ENCODE measurements at regions not wholly inside any gene's neighbourhood (a gene's known extent, or its start where the extent isn't known, plus 50 kb on each side); places are given as distances from the start of the nearest gene placed in this dataset.

DNA sequence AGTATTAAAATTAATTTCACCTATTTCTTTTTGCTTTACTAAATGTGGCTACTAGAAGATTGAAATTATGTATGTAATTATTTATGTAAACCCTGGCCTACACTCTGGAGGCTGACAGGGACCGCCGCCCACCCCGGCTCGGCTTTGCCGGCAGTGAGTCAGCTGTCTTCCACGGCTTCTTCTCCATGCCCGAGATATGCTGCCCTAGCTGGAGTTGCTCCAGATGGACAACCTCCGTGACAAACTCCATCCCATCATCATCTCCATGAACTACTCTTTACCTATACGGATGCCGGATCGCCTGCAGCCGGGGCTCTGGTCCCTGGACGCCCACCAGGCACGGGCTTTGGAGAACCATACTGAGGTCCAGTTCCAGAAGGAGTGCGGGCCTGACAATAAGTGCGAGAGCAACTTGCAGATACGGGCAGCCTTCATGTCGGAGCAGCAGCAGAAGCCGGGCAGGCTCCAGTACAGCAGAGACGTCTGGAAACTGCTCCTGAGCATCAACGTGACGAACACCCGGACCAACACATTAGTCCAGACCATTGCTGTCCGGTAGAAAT lies 86.9 kb upstream of the NID2 start:
- H3K4me2 ChIP-seq (ENCODE audit: low read length): no peak overlapping the region
- no peak overlapping the region for H3K9ac ChIP-seq
- no peaks in the 10 kb centered on the region for H3K9me3 ChIP-seq (ENCODE audit: control insufficient read depth, low read length)
- H3K27ac ChIP-seq: no peak overlapping the region
- no peak overlapping the region for H3K4me3 ChIP-seq (ENCODE audit: low read depth, low read length)
- no peaks in the 10 kb centered on the region for H3K27me3 ChIP-seq (ENCODE audit: control insufficient read depth, insufficient read depth, low read length)
- H3K36me3 ChIP-seq (ENCODE audit: control insufficient read depth, insufficient read depth, low read length): no peaks in the 10 kb centered on the region
- H3K4me1 ChIP-seq: no peaks in the 10 kb centered on the region
- no peaks in the 10 kb centered on the region for H3K79me2 ChIP-seq
- no peak overlapping the region for H2AFZ ChIP-seq
- TF ChIP-seq, protein P1, sequence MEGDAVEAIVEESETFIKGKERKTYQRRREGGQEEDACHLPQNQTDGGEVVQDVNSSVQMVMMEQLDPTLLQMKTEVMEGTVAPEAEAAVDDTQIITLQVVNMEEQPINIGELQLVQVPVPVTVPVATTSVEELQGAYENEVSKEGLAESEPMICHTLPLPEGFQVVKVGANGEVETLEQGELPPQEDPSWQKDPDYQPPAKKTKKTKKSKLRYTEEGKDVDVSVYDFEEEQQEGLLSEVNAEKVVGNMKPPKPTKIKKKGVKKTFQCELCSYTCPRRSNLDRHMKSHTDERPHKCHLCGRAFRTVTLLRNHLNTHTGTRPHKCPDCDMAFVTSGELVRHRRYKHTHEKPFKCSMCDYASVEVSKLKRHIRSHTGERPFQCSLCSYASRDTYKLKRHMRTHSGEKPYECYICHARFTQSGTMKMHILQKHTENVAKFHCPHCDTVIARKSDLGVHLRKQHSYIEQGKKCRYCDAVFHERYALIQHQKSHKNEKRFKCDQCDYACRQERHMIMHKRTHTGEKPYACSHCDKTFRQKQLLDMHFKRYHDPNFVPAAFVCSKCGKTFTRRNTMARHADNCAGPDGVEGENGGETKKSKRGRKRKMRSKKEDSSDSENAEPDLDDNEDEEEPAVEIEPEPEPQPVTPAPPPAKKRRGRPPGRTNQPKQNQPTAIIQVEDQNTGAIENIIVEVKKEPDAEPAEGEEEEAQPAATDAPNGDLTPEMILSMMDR (IDR thresholded peaks at IDR 0.05): no peak

DNA sequence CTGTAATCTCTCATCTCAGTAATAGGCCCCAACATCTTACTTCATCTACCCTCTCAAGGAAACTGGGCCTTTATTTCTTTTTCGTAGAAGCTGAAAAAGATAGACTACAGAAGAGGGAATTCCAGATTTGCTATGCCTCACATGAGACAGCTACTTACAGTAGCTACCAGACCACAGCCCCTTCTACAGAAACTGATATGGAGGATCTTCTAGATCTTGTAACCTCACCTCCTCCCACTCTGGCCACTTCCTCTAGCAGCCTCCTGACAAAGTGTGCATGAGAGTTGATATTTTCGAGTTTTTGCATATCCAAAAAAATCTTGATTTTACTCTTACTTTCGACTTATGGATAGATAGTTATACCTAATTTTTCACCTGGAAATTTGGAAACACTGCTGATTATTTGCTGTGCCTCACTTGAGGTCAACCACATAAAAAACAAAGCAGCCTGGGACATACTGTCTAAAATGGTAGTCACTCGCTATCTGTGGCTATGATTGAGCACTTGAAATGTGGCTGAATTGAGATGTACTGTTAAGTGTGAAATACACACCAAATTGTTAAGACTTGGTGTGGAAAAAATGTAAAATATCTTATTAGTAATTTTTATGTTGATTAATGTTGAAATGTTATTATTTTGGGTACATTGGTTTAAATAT lies 86.3 kb upstream of the NID2 start:
- no peak overlapping the region for H2AFZ ChIP-seq
- no peaks in the 10 kb centered on the region for H3K4me1 ChIP-seq
- no peaks in the 10 kb centered on the region for H3K36me3 ChIP-seq (ENCODE audit: control insufficient read depth, insufficient read depth, low read length)
- H3K79me2 ChIP-seq: no peaks in the 10 kb centered on the region
- H3K4me3 ChIP-seq (ENCODE audit: low read depth, low read length): no peak overlapping the region
- TF ChIP-seq, protein P1 (IDR thresholded peaks at IDR 0.05): no peak
- H3K27me3 ChIP-seq (ENCODE audit: control insufficient read depth, insufficient read depth, low read length): no peaks in the 10 kb centered on the region
- H3K4me2 ChIP-seq (ENCODE audit: low read length): no peak overlapping the region
- no peaks in the 10 kb centered on the region for H3K9me3 ChIP-seq (ENCODE audit: control insufficient read depth, low read length)
- H3K9ac ChIP-seq: no peak overlapping the region
- H3K27ac ChIP-seq: no peak overlapping the region

GRCh38 chr14:52153939-52154338 lies 85.1 kb upstream of the NID2 start:
- no peak overlapping the region for H3K9ac ChIP-seq
- H3K36me3 ChIP-seq (ENCODE audit: control insufficient read depth, insufficient read depth, low read length): no peaks in the 10 kb centered on the region
- no peaks in the 10 kb centered on the region for H3K4me1 ChIP-seq
- H3K79me2 ChIP-seq: no peaks in the 10 kb centered on the region
- no peak overlapping the region for H3K4me3 ChIP-seq (ENCODE audit: low read depth, low read length)
- H3K27me3 ChIP-seq (ENCODE audit: control insufficient read depth, insufficient read depth, low read length): no peaks in the 10 kb centered on the region
- TF ChIP-seq, protein P1 (IDR thresholded peaks at IDR 0.05): no peak
- no peak overlapping the region for H3K27ac ChIP-seq
- H3K4me2 ChIP-seq (ENCODE audit: low read length): no peak overlapping the region
- no peak overlapping the region for H2AFZ ChIP-seq
- no peaks in the 10 kb centered on the region for H3K9me3 ChIP-seq (ENCODE audit: control insufficient read depth, low read length)

DNA sequence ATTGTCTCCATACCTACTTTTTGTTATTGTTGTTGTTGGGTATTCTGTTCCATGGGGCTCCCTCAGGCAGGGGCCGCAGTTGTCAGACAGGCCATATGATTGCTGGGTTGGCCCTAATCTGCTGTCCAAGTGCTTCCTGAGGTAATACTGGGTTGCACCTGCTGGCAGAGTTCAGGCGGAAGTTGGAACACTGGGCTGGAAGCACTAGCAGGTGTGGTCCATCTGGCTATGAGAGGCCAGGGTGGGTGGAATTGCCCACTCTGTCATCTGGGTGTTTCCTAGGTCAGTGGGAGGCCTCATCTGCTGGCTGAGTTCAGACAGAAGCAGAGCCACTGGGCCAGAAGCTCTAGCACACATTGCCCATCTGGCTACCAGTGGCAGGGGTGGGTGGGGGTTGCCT lies 81.3 kb upstream of the NID2 start:
- TF ChIP-seq, protein P1 (IDR thresholded peaks at IDR 0.05): no peak
- no peak overlapping the region for H3K4me3 ChIP-seq (ENCODE audit: low read depth, low read length)
- H3K4me1 ChIP-seq: no peaks in the 10 kb centered on the region
- H2AFZ ChIP-seq: no peak overlapping the region
- no peaks in the 10 kb centered on the region for H3K79me2 ChIP-seq
- no peak overlapping the region for H3K4me2 ChIP-seq (ENCODE audit: low read length)
- H3K27me3 ChIP-seq (ENCODE audit: control insufficient read depth, insufficient read depth, low read length): no peaks in the 10 kb centered on the region
- no peak overlapping the region for H3K27ac ChIP-seq
- no peaks in the 10 kb centered on the region for H3K36me3 ChIP-seq (ENCODE audit: control insufficient read depth, insufficient read depth, low read length)
- H3K9ac ChIP-seq: no peak overlapping the region
- H3K9me3 ChIP-seq (ENCODE audit: control insufficient read depth, low read length): no peaks in the 10 kb centered on the region

- H3K9me3 ChIP-seq (ENCODE audit: control insufficient read depth, low read length): no peaks in the 10 kb centered on the region
- no peaks in the 10 kb centered on the region for H3K36me3 ChIP-seq (ENCODE audit: control insufficient read depth, insufficient read depth, low read length)
- TF ChIP-seq, protein P1 (IDR thresholded peaks at IDR 0.05): no peak
- H3K27ac ChIP-seq: no peak overlapping the region
- no peak overlapping the region for H2AFZ ChIP-seq
- no peak overlapping the region for H3K4me2 ChIP-seq (ENCODE audit: low read length)
- H3K27me3 ChIP-seq (ENCODE audit: control insufficient read depth, insufficient read depth, low read length): no peaks in the 10 kb centered on the region
- H3K9ac ChIP-seq: no peak overlapping the region
- no peaks in the 10 kb centered on the region for H3K79me2 ChIP-seq
- no peaks in the 10 kb centered on the region for H3K4me1 ChIP-seq
- no peak overlapping the region for H3K4me3 ChIP-seq (ENCODE audit: low read depth, low read length)
Observed at GRCh38 chr14:52148371-52148770, 79.5 kb upstream of the NID2 start.
